Kidney (tissue), 13 donors: ENCODE measurements at regions not wholly inside any gene's neighbourhood (a gene's known extent, or its start where the extent isn't known, plus 50 kb on each side); places are given as distances from the start of the nearest gene placed in this dataset.

Experiments used
- DNase-seq, 5 donors: peaks; one replicate each; pipeline ENCODE4 v3.0.0-alpha.2; 2013 to 2020
- FAIRE-seq: peaks from 2 replicates; lab custom pipeline; 2012; peaks lifted over from hg19 to GRCh38; lab: Jason Lieb, UNC
- H3K27ac ChIP-seq, 2 donors: one replicate each; pipeline ENCODE4 v1.7.0; 2013; ENCODE audit warnings: low read depth in 2 of 2, low read length in 2 of 2, inconsistent platforms in 1 of 2
- H3K27me3 ChIP-seq: one replicate; pipeline ENCODE4 v1.7.1; 2013; ENCODE audit warnings: low read length, inconsistent platforms; ENCODE audit not compliant: control insufficient read depth, insufficient read depth
- H3K36me3 ChIP-seq, 3 donors: one replicate each; pipeline versions ENCODE4 v1.7.0 to v1.7.1; 2013; ENCODE audit warnings: low read length in 3 of 3, control low read depth in 1 of 3, inconsistent platforms in 1 of 3; ENCODE audit not compliant: insufficient read depth in 3 of 3, control insufficient read depth in 2 of 3
- H3K4me1 ChIP-seq, 3 donors: one replicate each; pipeline versions ENCODE4 v1.7.0 to v1.7.1; 2013; ENCODE audit warnings: low read length in 3 of 3, inconsistent platforms in 1 of 3, low read depth in 1 of 3; ENCODE audit not compliant: control insufficient read depth in 2 of 3, insufficient read depth in 2 of 3
- H3K4me3 ChIP-seq, 3 donors: one replicate each; pipeline versions ENCODE4 v1.7.0 to v1.8.1; 2013; ENCODE audit warnings: low read length in 3 of 3, control low read depth in 1 of 3, inconsistent platforms in 1 of 3
- H3K9ac ChIP-seq, 3 donors: one replicate each; pipeline versions ENCODE4 v1.7.0 to v1.7.1; 2013; ENCODE audit warnings: low read length in 3 of 3, control low read depth in 1 of 3, inconsistent platforms in 1 of 3
- H3K9me3 ChIP-seq, 3 donors: one replicate each; pipeline versions ENCODE4 v1.7.0 to v1.7.1; 2013; ENCODE audit warnings: low read length in 3 of 3, control low read depth in 1 of 3, inconsistent platforms in 1 of 3; ENCODE audit not compliant: control insufficient read depth in 2 of 3, insufficient read depth in 1 of 3
- CTCF ChIP-seq: IDR thresholded peaks from 3 replicates; pipeline ENCODE4 v1.5.1; 2012; ENCODE audit warnings: mild to moderate bottlenecking, moderate library complexity, borderline replicate concordance; ENCODE audit not compliant: insufficient read depth; ENCODE audit errors: extremely low read depth
- intact Hi-C: fragments of 100-400 bp; cut with DNase I; formaldehyde crosslinking; loops from one replicate; pipeline ENCODE4 v1.11.1; 2022
- donor health status: control.
- donor health status: control.
- donor health status: control.
- donor health status: control.
- donor health status: control.
- donor health status: DM: yes; HTN: yes; CAD: no.
- donor health status: Normal renal cell carcinoma (clear cell type).

- Histone ChIP-seq H3K4me1 (no peaks in the 10 kb centered on the region), H3K27ac (no peak overlapping the region), H3K9me3 (peaks cover 0 to 8% (median 0%) of the 10 kb centered on the region in 3 donors), H3K36me3 (no peaks in the 10 kb centered on the region), H3K27me3 (no peaks in the 10 kb centered on the region), H3K9ac (no peak overlapping the region), H3K4me3 (no peak overlapping the region)
- intact Hi-C loops: no loop called here
- no peak for FAIRE-seq
- peak in 1 of 5 donors; percentile 43 for DNase-seq
- TF ChIP-seq CTCF: no peak
Observed at GRCh38 chr2:10520154-10520553, 72.0 kb upstream of the ODC1 start.

- DNase-seq: peak in 1 of 5 donors; percentile 29
- H3K4me3 ChIP-seq: no peak overlapping the region
- H3K4me1 ChIP-seq: no peaks in the 10 kb centered on the region
- H3K9ac ChIP-seq: no peak overlapping the region
- no peak for FAIRE-seq
- no peak overlapping the region for H3K27ac ChIP-seq
- intact Hi-C loops: no loop called here
- TF ChIP-seq CTCF: no peak
- peaks cover 0 to 10% (median 0%) of the 10 kb centered on the region in 3 donors for H3K9me3 ChIP-seq
- no peaks in the 10 kb centered on the region for H3K36me3 ChIP-seq
- no peaks in the 10 kb centered on the region for H3K27me3 ChIP-seq
Observed at GRCh38 chr2:10519394-10519740, 71.2 kb upstream of the ODC1 start.

- DNase-seq (peak in 2 of 5 donors; percentile 23 to 47), FAIRE-seq (no peak)
- no peaks in the 10 kb centered on the region for H3K4me1 ChIP-seq
Observed at GRCh38 chr2:10518470-10519393, 70.6 kb upstream of the ODC1 start.

More at GRCh38 chr2:10518470-10519393, 70.6 kb upstream of the ODC1 start:
- no peaks in the 10 kb centered on the region for H3K27me3 ChIP-seq
- peak overlapping the region in 1 of 3 donors; percentile 17 for H3K4me3 ChIP-seq
- H3K36me3 ChIP-seq: no peaks in the 10 kb centered on the region
- H3K27ac ChIP-seq: no peak overlapping the region
- no peak overlapping the region for H3K9ac ChIP-seq
- peaks cover 0 to 10% (median 0%) of the 10 kb centered on the region in 3 donors for H3K9me3 ChIP-seq
- intact Hi-C loops: no loop called here
- no peak for TF ChIP-seq CTCF
